ENCODE measurements at regions not wholly inside any gene's neighbourhood (a gene's known extent, or its start where the extent isn't known, plus 50 kb on each side); places are given as distances from the start of the nearest gene placed in this dataset.

DNA sequence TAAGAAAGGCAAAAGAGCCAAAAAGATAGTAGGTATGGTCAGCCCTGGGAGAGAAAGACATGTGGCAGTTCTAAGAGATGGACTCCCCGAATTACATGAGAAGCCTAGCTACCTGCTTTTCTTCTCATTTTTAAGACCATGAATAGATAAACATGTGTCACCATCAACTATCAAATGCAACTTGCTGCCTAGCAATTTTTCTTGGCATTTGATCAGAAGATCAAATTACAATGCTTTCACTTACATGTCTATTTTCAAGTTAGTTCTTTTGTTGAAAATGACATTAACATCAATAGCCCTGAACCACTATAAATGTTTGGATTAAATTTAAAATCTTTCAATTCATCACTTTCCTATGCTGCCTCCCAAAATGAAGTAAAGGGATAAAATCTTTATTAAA lies 212.3 kb downstream of the HHIPL2 start:
- Histone ChIP-seq H3K27ac (no peak overlapping the region), H3K27me3 (replicated peaks; ENCODE audit: insufficient read depth) (no peaks in the 10 kb centered on the region), H3K9me3 (no peaks in the 10 kb centered on the region), H3K4me1 (replicated peaks) (no peaks in the 10 kb centered on the region), H3K36me3 (no peaks in the 10 kb centered on the region), H3K4me3 (no peak overlapping the region)
- 68% methylated on average over 1 of the region's 1 CpG for WGBS
- no peak for DNase-seq (ENCODE audit: low spot score)
- no peak for TF ChIP-seq POLR2A (IDR thresholded peaks at IDR 0.05)
- TF ChIP-seq, protein P1, sequence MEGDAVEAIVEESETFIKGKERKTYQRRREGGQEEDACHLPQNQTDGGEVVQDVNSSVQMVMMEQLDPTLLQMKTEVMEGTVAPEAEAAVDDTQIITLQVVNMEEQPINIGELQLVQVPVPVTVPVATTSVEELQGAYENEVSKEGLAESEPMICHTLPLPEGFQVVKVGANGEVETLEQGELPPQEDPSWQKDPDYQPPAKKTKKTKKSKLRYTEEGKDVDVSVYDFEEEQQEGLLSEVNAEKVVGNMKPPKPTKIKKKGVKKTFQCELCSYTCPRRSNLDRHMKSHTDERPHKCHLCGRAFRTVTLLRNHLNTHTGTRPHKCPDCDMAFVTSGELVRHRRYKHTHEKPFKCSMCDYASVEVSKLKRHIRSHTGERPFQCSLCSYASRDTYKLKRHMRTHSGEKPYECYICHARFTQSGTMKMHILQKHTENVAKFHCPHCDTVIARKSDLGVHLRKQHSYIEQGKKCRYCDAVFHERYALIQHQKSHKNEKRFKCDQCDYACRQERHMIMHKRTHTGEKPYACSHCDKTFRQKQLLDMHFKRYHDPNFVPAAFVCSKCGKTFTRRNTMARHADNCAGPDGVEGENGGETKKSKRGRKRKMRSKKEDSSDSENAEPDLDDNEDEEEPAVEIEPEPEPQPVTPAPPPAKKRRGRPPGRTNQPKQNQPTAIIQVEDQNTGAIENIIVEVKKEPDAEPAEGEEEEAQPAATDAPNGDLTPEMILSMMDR (IDR thresholded peaks at IDR 0.05) = no peak
- no peak for TF ChIP-seq POLR2AphosphoS5 (IDR thresholded peaks at IDR 0.05)
- intact Hi-C loops (cut with DNase I) = no loop called here

DNA sequence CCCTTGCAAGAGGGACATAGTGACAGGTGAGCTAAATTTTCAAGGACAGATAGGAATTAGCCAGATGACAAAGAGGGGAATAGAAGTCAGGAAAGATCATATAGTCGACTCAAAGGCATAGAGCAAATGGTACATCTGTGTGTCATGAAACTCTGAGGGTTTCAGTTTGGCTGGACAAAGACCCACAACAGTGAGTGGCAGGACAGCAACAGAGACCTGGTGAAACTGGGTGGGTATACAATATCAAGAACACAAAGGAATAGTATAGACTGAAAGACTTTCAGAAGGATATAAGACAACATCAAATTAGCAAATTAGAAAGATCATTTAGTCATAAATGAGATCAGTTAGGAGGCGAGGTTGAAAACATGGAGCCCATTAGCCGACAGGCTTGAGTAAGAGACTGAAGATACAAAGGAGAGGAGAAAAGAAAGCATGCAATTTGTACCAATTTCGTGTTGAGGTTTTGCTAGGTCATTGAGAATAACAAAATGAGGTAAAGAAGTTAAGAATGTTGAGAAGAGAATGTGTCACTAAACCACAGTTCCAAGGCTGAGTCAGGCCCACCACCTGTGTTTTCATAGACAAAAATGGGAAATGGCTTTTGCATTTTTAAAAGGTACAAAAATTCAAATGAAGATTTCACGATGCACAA lies 213.8 kb downstream of the HHIPL2 start:
- Histone ChIP-seq H3K27ac (no peak overlapping the region), H3K9me3 (no peaks in the 10 kb centered on the region), H3K27me3 (replicated peaks; ENCODE audit: insufficient read depth) (no peaks in the 10 kb centered on the region), H3K36me3 (no peaks in the 10 kb centered on the region), H3K4me1 (replicated peaks) (no peaks in the 10 kb centered on the region), H3K4me3 (no peak overlapping the region)
- DNase-seq (ENCODE audit: low spot score) = no peak
- intact Hi-C loops (cut with DNase I) = no loop called here
- TF ChIP-seq, protein P1 (IDR thresholded peaks at IDR 0.05) = no peak
- TF ChIP-seq POLR2AphosphoS5 (IDR thresholded peaks at IDR 0.05) (no peak), POLR2A (IDR thresholded peaks at IDR 0.05) (no peak)
- WGBS = 84% methylated on average over 5 of the region's 5 CpGs

DNA sequence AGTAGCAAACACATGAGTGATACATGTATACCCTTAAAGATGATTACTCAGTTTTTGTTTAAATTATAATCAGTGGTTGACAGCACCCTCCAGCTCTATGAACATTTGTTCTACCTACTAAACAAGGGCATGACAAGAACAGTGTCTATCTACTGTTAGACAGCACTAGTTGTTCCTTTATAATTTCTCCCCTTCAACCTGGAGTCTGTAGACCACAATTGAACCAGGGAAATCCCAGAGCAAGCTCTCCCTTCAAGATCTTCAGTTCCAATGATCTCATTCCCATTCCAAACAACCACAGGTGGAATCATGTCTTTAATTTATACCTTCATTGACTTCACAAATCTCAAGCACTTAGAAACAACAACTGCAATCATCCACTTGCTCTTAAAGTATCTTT lies 216.1 kb downstream of the HHIPL2 start:
- no peak overlapping the region for H3K4me3 ChIP-seq

DNA sequence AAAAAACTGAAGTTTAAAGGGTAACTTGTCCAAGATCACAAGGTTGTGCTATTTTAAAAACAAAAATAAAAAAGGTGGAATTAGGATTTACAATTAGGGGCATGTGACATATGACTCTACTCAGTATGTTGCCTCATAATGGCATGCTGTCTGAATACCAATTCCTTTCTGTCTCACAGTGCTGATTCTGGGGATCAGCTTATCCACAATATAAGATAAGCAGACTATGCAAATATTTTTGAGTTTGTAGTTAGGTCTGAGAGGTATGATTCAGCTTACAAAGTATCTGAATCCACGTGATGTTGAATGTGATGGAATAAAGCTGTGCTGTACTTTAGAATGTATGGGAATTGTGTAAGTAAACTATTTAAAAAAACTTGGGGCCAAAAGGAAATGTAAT lies 216.6 kb downstream of the HHIPL2 start:
- H3K4me1 ChIP-seq (replicated peaks) = no peaks in the 10 kb centered on the region
- H3K36me3 ChIP-seq = no peaks in the 10 kb centered on the region
- TF ChIP-seq POLR2AphosphoS5 (IDR thresholded peaks at IDR 0.05) = no peak
- no peak for TF ChIP-seq POLR2A (IDR thresholded peaks at IDR 0.05)
- TF ChIP-seq, protein P1 (IDR thresholded peaks at IDR 0.05) = no peak
- no peaks in the 10 kb centered on the region for H3K9me3 ChIP-seq
- DNase-seq (ENCODE audit: low spot score) = no peak
- no peak overlapping the region for H3K27ac ChIP-seq
- WGBS = 54% methylated on average over 1 of the region's 1 CpG
- H3K27me3 ChIP-seq (replicated peaks; ENCODE audit: insufficient read depth) = no peaks in the 10 kb centered on the region
- H3K4me3 ChIP-seq = no peak overlapping the region
- intact Hi-C loops (cut with DNase I) = no loop called here

More for the DNA sequence above, 216.1 kb downstream of the HHIPL2 start:
- intact Hi-C loops (cut with DNase I) = no loop called here
- no peaks in the 10 kb centered on the region for H3K36me3 ChIP-seq
- H3K27me3 ChIP-seq (replicated peaks; ENCODE audit: insufficient read depth) = no peaks in the 10 kb centered on the region
- H3K9me3 ChIP-seq = no peaks in the 10 kb centered on the region
- no peak overlapping the region for H3K27ac ChIP-seq
- DNase-seq (ENCODE audit: low spot score) = no peak
- no peaks in the 10 kb centered on the region for H3K4me1 ChIP-seq (replicated peaks)
- TF ChIP-seq, protein P1 (IDR thresholded peaks at IDR 0.05) = no peak
- TF ChIP-seq POLR2A (IDR thresholded peaks at IDR 0.05) (no peak), POLR2AphosphoS5 (IDR thresholded peaks at IDR 0.05) (no peak)

DNA sequence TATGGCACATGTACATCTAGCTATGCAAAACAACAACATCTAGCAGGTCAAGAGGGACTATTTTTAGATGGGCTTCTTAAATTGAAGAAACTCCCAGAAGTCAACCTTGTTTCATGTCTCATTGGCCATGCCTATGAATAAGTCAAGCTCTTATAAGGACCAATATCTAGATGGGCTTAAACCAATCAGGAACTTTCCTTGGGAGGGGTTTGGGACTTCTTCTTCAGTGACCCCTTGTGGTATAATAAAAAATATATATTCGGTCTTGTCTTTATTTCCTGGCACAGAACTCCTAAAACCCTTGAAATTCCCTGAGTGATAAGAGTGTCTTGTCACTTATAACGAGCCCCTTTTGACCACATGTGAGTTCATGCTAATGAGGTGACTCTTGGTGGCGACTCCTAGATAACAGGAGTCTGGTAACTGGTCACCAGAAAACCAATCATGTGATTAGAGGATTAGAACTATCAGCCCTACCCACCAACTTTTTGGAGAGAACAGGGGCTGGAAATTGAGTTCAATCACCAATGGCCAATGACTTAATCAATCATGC lies 218.3 kb downstream of the HHIPL2 start:
- no peaks in the 10 kb centered on the region for H3K27me3 ChIP-seq (replicated peaks; ENCODE audit: insufficient read depth)
- H3K27ac ChIP-seq = no peak overlapping the region
- DNase-seq (ENCODE audit: low spot score) = no peak
- 74% methylated on average over 3 of the region's 3 CpGs for WGBS
- no peaks in the 10 kb centered on the region for H3K36me3 ChIP-seq
- intact Hi-C loops (cut with DNase I) = no loop called here
- H3K4me1 ChIP-seq (replicated peaks) = no peaks in the 10 kb centered on the region
- no peak overlapping the region for H3K4me3 ChIP-seq
- TF ChIP-seq, protein P1 (IDR thresholded peaks at IDR 0.05) = no peak
- TF ChIP-seq POLR2A (IDR thresholded peaks at IDR 0.05) (no peak), POLR2AphosphoS5 (IDR thresholded peaks at IDR 0.05) (no peak)
- no peaks in the 10 kb centered on the region for H3K9me3 ChIP-seq

Measured in prostate gland (tissue), 2 donors.